HG03025 (cell line): ENCODE measurements at regions not wholly inside any gene's neighbourhood (a gene's known extent, or its start where the extent isn't known, plus 50 kb on each side); places are given as distances from the start of the nearest gene placed in this dataset.

ENCODE experiments used
- ATAC-seq: cut with Tn5 transposase; IDR thresholded peaks from one replicate; pipeline ENCODE4 v1.9.1; 2021; ENCODE audit warnings: mild to moderate bottlenecking, moderate library complexity; ENCODE audit not compliant: unreplicated experiment, low FRiP score

GRCh38 chr5:61596265-61596664 is 264.2 kb downstream of the ZSWIM6 start:
- no peak for ATAC-seq

GRCh38 chr5:61597684-61598083 is 265.6 kb downstream of the ZSWIM6 start:
- no peak for ATAC-seq

- ATAC-seq: no peak
Measured at GRCh38 chr5:61598126-61598525, 266.1 kb downstream of the ZSWIM6 start.

GRCh38 chr5:61599370-61600122 is 267.5 kb downstream of the ZSWIM6 start:
- no peak for ATAC-seq

GRCh38 chr5:61600123-61600444 is 268.0 kb downstream of the ZSWIM6 start:
- ATAC-seq: no peak

GRCh38 chr5:61600945-61601511 is 269.0 kb downstream of the ZSWIM6 start:
- no peak for ATAC-seq

- no peak for ATAC-seq
Measured at GRCh38 chr5:61603211-61603908, 271.3 kb downstream of the ZSWIM6 start.

GRCh38 chr5:61604076-61605025 is 272.3 kb downstream of the ZSWIM6 start:
- ATAC-seq: no peak

- no peak for ATAC-seq
Measured at GRCh38 chr5:61609840-61610677, 278.0 kb downstream of the ZSWIM6 start.

GRCh38 chr5:61610678-61611024 is 278.6 kb downstream of the ZSWIM6 start:
- ATAC-seq: no peak

GRCh38 chr5:61612431-61612830 is 280.4 kb downstream of the ZSWIM6 start:
- ATAC-seq: no peak

- ATAC-seq: no peak
Measured at GRCh38 chr5:61613679-61614078, 281.6 kb downstream of the ZSWIM6 start.

- ATAC-seq: no peak
Measured at GRCh38 chr5:61614606-61615005, 282.5 kb downstream of the ZSWIM6 start.

- no peak for ATAC-seq
Measured at GRCh38 chr5:61617039-61617438, 285.0 kb downstream of the ZSWIM6 start.

GRCh38 chr5:61617995-61618525 is 286.0 kb downstream of the ZSWIM6 start:
- no peak for ATAC-seq

GRCh38 chr5:61618577-61618976 is 286.5 kb downstream of the ZSWIM6 start:
- no peak for ATAC-seq

- ATAC-seq: no peak
Measured at GRCh38 chr5:61619289-61619688, 287.2 kb downstream of the ZSWIM6 start.

- no peak for ATAC-seq
Measured at GRCh38 chr5:61619777-61620518, 287.9 kb downstream of the ZSWIM6 start.

- ATAC-seq: no peak
Measured at GRCh38 chr5:61620699-61621182, 288.7 kb downstream of the ZSWIM6 start.
